Psoas muscle (tissue), 7 donors: ENCODE measurements at regions not wholly inside any gene's neighbourhood (a gene's known extent, or its start where the extent isn't known, plus 50 kb on each side); places are given as distances from the start of the nearest gene placed in this dataset.

ENCODE experiments used
- ATAC-seq, 4 donors: fragments of 200-7000 bp; cut with Tn5 transposase; one replicate each; pipeline ENCODE4 v1.9.1; 2020; ENCODE audit warnings: moderate library complexity in 3 of 4, mild to moderate bottlenecking in 2 of 4
- DNase-seq, 2 donors: peaks; one replicate each; pipeline ENCODE4 v3.0.0-alpha.2; 2020
- H3K27ac ChIP-seq: fragments of 200-600 bp; one replicate; pipeline ENCODE4 v1.8.0; 2022
- H3K27me3 ChIP-seq, 3 donors: fragments of 200-600 bp in 1 of 3; one replicate each; pipeline versions ENCODE4 v1.6.1 to v1.8.0; 2013 to 2022; ENCODE audit warnings: low read length in 2 of 3, mild to moderate bottlenecking in 2 of 3, moderate library complexity in 1 of 3; ENCODE audit not compliant: insufficient read depth in 3 of 3
- H3K36me3 ChIP-seq, 2 donors: fragments of 200-600 bp in 1 of 2; one replicate each; pipeline versions ENCODE4 v1.6.1 to v1.8.0; 2013 to 2022; ENCODE audit warnings: low read depth in 1 of 2, mild to moderate bottlenecking in 1 of 2, moderate library complexity in 1 of 2; ENCODE audit not compliant: insufficient read depth in 1 of 2
- H3K4me1 ChIP-seq: fragments of 200-600 bp; one replicate; pipeline ENCODE4 v1.8.0; 2022
- H3K4me3 ChIP-seq: fragments of 200-600 bp; one replicate; pipeline ENCODE4 v1.8.0; 2022; ENCODE audit warnings: mild to moderate bottlenecking
- H3K9me3 ChIP-seq: fragments of 200-600 bp; one replicate; pipeline ENCODE4 v1.8.0; 2022
- CTCF ChIP-seq: fragments of 200-600 bp; IDR thresholded peaks from one replicate; pipeline ENCODE4 v1.8.0; 2022; ENCODE audit warnings: antibody characterized with exemption
- WGBS, 3 donors: extraction: QIAGEN DNeasy Blood & Tissue Kit; methylation state at CpG; one replicate each; pipeline versions ENCODE4 v1.1.6 to v1.1.7; 2013; 5-methylcytosine and 5-hydroxymethylcytosine counted together
- intact Hi-C, 2 donors: fragments of 100-400 bp; cut with DNase I; formaldehyde crosslinking; loops; one replicate each; pipeline versions ENCODE4 v1.11.0 to v1.14.2; 2022
- donor health status: healthy with polysubstance abuse.
- donor health status: DM: no; HTN: no; CAD: no; lungs with moderate emphysema.
- donor health status: Bipolar disorder and iron deficiency.
- donor health status: healthy.
- donor health status: DM: yes; HTN: yes; CAD: no.
- donor health status: DM: no; HTN: no; CAD: no.
- donor health status: DM: yes; HTN: yes; CAD: no.

- no peaks in the 10 kb centered on the region for H3K4me1 ChIP-seq
- no peak for TF ChIP-seq CTCF
- WGBS, 3 donors: 64 to 80% (median 71%) methylated on average over 5 of the region's 5 CpGs
- DNase-seq (no peak), ATAC-seq (no peak)
- H3K4me3 ChIP-seq: no peak overlapping the region
- intact Hi-C loops: no loop called here
- H3K27me3 ChIP-seq: peaks cover 0 to 14% (median 4%) of the 10 kb centered on the region in 3 donors
- no peaks in the 10 kb centered on the region for H3K36me3 ChIP-seq
- peaks cover 12% of the 10 kb centered on the region for H3K9me3 ChIP-seq
- no peak overlapping the region for H3K27ac ChIP-seq
Measured at GRCh38 chr14:104328607-104329006, 190.2 kb downstream of the KIF26A start.

DNA sequence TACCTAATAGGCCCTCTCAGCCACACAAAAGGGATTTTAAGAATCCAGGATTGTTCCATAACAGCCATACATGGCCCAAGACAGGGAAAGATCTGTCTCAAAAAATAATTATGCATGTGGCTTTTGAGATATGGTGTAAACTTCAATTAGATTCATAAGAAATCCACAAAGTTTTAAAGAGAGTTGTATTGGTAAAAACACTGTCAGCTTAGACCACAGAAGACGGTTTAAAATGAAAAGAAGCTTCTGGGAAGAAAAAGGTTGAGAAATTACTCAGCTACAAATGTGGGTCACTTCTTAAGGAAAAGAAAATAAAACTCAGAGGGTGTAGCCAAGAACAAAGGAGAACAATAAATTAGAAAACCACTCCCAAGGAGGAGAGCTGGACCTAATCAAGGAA is 191.4 kb downstream of the KIF26A start:
- no peak overlapping the region for H3K4me3 ChIP-seq
- TF ChIP-seq CTCF: no peak
- peaks cover 12% of the 10 kb centered on the region for H3K9me3 ChIP-seq
- no peaks in the 10 kb centered on the region for H3K4me1 ChIP-seq
- intact Hi-C loops: no loop called here
- no peak overlapping the region for H3K27ac ChIP-seq
- WGBS, 3 donors: 90 to 97% (median 90%) methylated on average over 1 of the region's 1 CpG
- H3K27me3 ChIP-seq: peaks cover 0 to 26% (median 8%) of the 10 kb centered on the region in 3 donors
- ATAC-seq: no peak
- H3K36me3 ChIP-seq: no peaks in the 10 kb centered on the region
- no peak for DNase-seq

GRCh38 chr14:104331871-104332605 is 193.7 kb downstream of the KIF26A start:
- no peak overlapping the region for H3K4me3 ChIP-seq
- no peak for TF ChIP-seq CTCF
- no peaks in the 10 kb centered on the region for H3K4me1 ChIP-seq
- H3K27ac ChIP-seq: no peak overlapping the region
- intact Hi-C loops: no loop called here
- DNase-seq (peak in 1 of 2 donors; percentile 40), ATAC-seq (no peak)
- peaks cover 12% of the 10 kb centered on the region for H3K9me3 ChIP-seq
- H3K36me3 ChIP-seq: no peaks in the 10 kb centered on the region
- H3K27me3 ChIP-seq: peaks cover 0 to 39% (median 11%) of the 10 kb centered on the region in 3 donors
- 86 to 87% (median 87%) methylated on average over 20 of the region's 20 CpGs for WGBS, 3 donors

- intact Hi-C loops: no loop called here
- H3K9me3 ChIP-seq: peaks cover 14% of the 10 kb centered on the region
- DNase-seq (peak in 1 of 2 donors; percentile 34), ATAC-seq (no peak)
- H3K27ac ChIP-seq: no peak overlapping the region
- H3K36me3 ChIP-seq: no peaks in the 10 kb centered on the region
- H3K27me3 ChIP-seq: peaks cover 0 to 43% (median 11%) of the 10 kb centered on the region in 3 donors
- no peaks in the 10 kb centered on the region for H3K4me1 ChIP-seq
- 36 to 50% (median 46%) methylated on average over 12 to 15 of the region's 15 CpGs for WGBS, 3 donors
- no peak for TF ChIP-seq CTCF
- no peak overlapping the region for H3K4me3 ChIP-seq
Measured at GRCh38 chr14:104332634-104333270, 194.4 kb downstream of the KIF26A start.
